GM06990 (cell line): ENCODE measurements at regions not wholly inside any gene's neighbourhood (a gene's known extent, or its start where the extent isn't known, plus 50 kb on each side); places are given as distances from the start of the nearest gene placed in this dataset.

ENCODE experiments used
- DNase-seq: peaks from one replicate; pipeline ENCODE4 v3.0.0-alpha.2; 2011; ENCODE audit not compliant: insufficient read length; ENCODE audit errors: extremely low read depth
- H3K27me3 ChIP-seq: replicated peaks from 2 replicates; pipeline ENCODE4 v1.6.0; 2011; ENCODE audit warnings: low read length; ENCODE audit not compliant: control insufficient read depth, insufficient read depth
- H3K36me3 ChIP-seq: 2 replicates; pipeline ENCODE4 v1.5.1; 2011; ENCODE audit warnings: low read length; ENCODE audit not compliant: control insufficient read depth, insufficient read depth
- H3K4me3 ChIP-seq: replicated peaks from 2 replicates; pipeline ENCODE4 v1.5.1; 2011; ENCODE audit warnings: low read depth, mild to moderate bottlenecking, control low read depth, low read length
- TF ChIP-seq, protein P1 (sequence below): IDR thresholded peaks from 2 replicates; pipeline ENCODE4 v1.5.1; 2011; ENCODE audit warnings: low read length, control low read depth, mild to moderate bottlenecking, inconsistent platforms; ENCODE audit not compliant: insufficient read depth, poor library complexity, severe bottlenecking

DNA sequence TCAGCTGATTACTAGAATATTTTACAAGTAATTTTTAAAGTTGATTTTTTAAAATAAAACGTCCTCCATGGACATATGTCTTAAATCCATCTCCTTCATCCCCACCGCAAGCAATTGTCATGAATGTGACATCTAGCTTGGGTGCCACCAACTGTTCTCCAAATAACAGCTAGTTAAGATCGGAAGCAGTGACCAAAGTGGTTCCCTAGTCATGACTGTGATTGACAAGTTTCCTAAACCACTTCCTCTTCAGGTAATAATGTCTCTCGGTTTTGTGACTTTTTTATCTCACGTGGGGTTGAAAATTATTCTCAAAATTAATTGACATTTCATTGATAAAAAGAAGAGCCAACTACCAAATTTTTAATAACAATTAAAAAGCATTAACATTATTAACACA lies 135.3 kb upstream of the MIR17HG start:
- DNase-seq, result no peak
- no peak overlapping the region for H3K4me3 ChIP-seq
- TF ChIP-seq, protein P1, sequence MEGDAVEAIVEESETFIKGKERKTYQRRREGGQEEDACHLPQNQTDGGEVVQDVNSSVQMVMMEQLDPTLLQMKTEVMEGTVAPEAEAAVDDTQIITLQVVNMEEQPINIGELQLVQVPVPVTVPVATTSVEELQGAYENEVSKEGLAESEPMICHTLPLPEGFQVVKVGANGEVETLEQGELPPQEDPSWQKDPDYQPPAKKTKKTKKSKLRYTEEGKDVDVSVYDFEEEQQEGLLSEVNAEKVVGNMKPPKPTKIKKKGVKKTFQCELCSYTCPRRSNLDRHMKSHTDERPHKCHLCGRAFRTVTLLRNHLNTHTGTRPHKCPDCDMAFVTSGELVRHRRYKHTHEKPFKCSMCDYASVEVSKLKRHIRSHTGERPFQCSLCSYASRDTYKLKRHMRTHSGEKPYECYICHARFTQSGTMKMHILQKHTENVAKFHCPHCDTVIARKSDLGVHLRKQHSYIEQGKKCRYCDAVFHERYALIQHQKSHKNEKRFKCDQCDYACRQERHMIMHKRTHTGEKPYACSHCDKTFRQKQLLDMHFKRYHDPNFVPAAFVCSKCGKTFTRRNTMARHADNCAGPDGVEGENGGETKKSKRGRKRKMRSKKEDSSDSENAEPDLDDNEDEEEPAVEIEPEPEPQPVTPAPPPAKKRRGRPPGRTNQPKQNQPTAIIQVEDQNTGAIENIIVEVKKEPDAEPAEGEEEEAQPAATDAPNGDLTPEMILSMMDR, result no peak

DNA sequence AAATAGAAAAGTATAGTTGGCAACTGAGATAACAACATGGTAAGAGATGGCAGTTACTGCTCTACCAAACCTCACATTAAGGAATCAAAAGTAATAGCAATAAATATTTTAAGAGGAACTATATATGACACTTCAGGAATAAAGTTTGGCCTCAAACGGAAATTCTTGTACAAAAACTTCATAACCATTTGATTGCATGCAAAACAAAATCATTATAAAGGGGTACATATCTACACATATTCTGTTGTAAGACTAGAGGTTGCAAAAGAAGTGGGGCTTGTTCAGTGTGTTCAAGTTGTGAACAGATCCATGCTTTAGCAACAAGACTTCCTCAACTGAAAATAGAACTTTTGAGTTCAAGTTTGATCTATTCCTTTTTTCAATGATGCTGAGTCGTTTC lies 133.5 kb upstream of the MIR17HG start:
- DNase-seq, result no peak
- H3K27me3 ChIP-seq, result no peaks in the 10 kb centered on the region
- TF ChIP-seq, protein P1, result no peak

More for the DNA sequence above, 135.3 kb upstream of the MIR17HG start:
- Histone ChIP-seq H3K36me3 (no peaks in the 10 kb centered on the region), H3K27me3 (no peaks in the 10 kb centered on the region)

DNA sequence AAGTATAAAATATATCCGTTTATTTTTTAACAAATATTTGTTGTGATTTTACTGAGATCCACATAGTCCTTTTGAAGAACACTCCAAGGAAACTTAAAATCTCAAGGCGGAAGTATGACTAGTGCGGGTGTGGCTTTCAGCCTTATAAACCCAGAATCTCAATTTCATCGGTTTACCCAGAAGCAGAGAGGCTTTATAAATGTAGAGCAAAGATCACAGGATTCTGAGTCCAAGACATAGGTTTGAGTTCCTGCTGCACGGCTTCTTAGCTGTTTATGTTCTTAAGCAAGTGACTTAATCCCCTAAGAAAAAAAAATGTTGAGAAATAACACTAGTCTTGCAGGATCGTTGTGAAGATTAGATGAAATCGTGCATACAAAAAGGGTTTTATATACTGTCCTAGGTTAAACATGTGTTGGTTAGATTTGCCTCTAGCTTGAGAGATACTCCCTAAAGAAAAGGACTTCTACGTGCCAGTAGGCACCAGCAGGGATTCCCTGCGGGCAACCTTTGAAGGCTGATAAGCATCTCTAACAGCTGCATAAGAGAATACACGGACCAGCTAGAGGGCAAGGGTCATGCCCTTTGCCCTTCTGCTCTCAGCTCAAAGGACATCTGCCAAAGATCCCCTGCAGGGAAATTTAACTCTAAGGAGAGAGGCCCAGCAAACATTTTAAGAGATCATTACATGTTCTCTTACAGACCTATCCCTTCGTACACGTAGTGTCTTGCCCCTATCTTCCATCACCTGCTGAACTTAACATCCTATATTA lies 130.4 kb upstream of the MIR17HG start:
- Histone ChIP-seq H3K27me3 (no peaks in the 10 kb centered on the region), H3K36me3 (no peaks in the 10 kb centered on the region), H3K4me3 (no peak overlapping the region)
- TF ChIP-seq, protein P1, result no peak
- DNase-seq, result no peak

More for the DNA sequence above, 133.5 kb upstream of the MIR17HG start:
- Histone ChIP-seq H3K36me3 (no peaks in the 10 kb centered on the region), H3K4me3 (no peak overlapping the region)

DNA sequence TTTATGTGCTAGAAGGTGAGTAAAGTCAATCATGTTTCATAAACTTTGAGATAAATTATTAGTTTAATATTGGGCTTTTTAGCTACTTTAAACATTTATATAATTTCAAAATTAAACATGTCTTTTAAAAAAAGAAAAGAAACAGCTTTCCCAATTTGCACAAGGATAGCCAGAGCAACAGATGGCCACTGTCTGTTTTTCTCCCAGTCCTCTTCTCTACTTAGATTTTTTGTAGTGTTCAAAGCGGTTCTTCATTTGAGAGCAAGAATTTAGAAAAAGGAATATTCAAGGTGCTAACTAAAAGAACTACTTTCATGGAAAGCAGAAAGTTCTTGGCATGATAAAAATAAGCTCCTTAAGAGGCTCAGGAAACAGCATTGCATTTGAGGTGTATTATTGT lies 128.3 kb upstream of the MIR17HG start:
- Histone ChIP-seq H3K4me3 (no peak overlapping the region), H3K27me3 (no peaks in the 10 kb centered on the region), H3K36me3 (no peaks in the 10 kb centered on the region)
- TF ChIP-seq, protein P1, result no peak
- DNase-seq, result no peak

DNA sequence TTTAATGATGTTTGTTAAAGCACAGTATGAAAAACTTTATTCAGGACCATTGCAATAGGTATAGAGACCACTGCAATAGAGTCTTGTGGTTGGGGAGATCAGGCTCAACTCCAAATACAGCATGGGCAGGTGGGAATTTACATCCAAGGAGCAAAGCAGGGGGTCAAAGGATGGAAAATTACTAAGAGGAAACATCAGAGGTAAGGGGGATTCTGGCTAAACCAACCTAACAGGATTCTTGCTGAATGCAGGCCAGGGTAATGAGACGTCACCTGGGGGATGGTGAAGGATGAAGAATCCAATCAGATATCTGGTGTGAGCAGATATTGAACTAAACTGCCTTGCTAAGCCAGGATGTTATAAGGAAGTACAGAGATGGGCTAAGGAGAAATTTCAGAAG lies 126.6 kb upstream of the MIR17HG start:
- Histone ChIP-seq H3K27me3 (no peaks in the 10 kb centered on the region), H3K4me3 (no peak overlapping the region), H3K36me3 (no peaks in the 10 kb centered on the region)
- TF ChIP-seq, protein P1, result no peak
- no peak for DNase-seq
